ENCODE measurements at regions not wholly inside any gene's neighbourhood (a gene's known extent, or its start where the extent isn't known, plus 50 kb on each side); places are given as distances from the start of the nearest gene placed in this dataset.

GRCh38 chr10:28849309-28849708, 172.0 kb downstream of the BAMBI start:
- TF ChIP-seq CTCF (conservative IDR thresholded peaks at IDR 0.05; ENCODE audit: low read depth, low read length), result no peak
- TF ChIP-seq EZH2 (IDR thresholded peaks at IDR 0.05; ENCODE audit: borderline replicate concordance, low read depth, low read length, poor library complexity, severe bottlenecking), result no peak

All from A673 (cell line).